ENCODE measurements at regions not wholly inside any gene's neighbourhood (a gene's known extent, or its start where the extent isn't known, plus 50 kb on each side); places are given as distances from the start of the nearest gene placed in this dataset.
"Not testable (repeated sequence)": the region's sequence is repeated elsewhere in the genome, so short reads cannot be mapped to it uniquely, and the experiment has no call there.

DNA sequence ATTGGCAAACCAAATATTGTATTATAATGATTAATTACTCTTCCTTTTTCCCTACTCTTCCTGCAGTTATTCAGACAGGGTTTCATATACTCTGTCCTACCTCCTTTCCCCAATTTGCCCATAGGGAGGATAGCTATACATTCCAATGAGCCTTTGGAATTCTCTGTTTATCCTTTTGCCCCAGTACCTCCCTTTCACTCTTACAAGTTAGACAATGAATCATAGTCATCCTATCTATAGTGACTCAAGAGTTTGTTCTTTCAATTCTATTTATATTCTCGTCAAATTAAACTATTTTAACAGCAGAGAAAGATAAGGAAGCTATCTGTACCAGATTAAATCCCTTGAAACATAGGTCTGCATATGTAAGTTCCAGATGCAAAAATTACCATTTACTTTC is 437.5 kb downstream of the NR4A2 start:
- DNase-seq (ENCODE audit: low read depth), result peak; percentile 34

DNA sequence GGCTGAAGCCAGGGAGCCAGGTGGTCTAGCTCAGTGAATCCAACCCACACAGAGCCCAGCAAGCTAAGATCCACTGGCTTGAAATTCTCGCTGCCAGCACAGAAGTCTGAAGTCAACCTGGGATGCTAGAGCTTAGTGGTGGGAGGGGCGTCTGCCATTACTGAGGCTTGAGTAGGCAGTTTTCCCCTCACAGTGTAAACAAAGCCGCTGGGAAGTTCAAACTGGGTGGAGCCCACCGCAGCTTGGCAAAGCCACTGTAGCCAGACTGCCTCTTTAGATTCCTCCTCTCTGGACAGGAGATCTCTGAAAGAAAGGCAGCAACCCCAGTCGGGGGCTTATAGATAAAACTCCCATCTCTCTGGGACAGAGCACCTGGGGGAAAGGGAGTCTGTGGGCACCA is 452.1 kb downstream of the NR4A2 start:
- not testable (repeated sequence) for DNase-seq (ENCODE audit: low read depth)

DNA sequence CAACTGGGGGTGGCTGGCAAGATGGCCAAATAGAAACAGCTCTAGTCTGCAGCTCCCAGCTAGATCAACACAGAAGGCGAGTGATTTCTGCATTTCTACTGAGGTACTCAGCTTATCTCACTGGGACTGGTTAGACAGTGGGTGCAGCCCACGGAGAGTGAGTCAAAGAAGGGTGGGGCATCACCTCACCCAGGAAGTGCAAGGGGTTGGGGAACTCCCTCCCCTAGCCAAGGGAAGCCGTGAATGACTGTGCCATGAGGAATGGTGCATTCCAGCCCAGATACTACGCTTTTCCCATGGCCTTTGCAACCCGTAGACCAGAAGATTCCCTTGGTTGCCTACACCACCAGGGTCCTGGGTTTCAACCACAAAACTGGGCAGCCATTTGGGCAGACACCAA is 452.6 kb downstream of the NR4A2 start:
- DNase-seq (ENCODE audit: low read depth), result peak; percentile 26

DNA sequence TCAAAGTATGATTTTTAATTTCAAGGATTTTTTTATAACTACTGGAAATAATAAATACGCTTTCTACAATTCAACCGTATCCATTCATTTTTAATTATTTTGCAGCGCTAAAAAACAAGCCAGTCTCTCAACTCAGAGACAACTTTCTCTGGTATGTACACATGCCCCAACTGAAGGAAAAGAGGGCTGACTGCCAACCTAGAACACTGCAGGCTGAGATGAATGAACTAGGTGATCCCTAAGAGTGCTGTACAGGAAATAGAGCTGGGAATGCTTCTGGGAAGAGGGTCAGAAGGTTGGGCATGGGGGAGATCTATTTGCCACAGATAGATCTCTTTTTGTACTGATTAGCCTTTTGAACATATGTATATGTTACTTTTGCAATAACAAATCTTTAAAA is 460.1 kb downstream of the NR4A2 start:
- no peak for DNase-seq (ENCODE audit: low read depth)

DNA sequence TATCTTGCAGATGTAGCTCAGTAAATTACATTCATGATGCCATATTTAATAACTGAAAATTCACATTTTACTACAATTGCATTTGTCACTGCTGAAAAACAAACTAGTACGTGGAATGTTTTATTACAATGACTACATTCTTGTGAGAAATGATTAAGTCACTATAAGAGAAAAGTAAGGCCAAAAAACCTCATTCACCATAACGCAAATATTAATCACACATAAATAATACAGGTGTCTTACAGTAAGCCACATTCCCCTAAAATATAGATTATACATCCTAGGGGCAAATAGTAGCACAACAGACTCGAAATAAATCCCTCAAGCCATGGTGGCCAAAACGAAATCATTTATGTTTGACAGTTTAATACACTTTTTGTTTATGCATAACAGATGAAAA is 460.6 kb downstream of the NR4A2 start:
- DNase-seq (ENCODE audit: low read depth), result no peak

DNA sequence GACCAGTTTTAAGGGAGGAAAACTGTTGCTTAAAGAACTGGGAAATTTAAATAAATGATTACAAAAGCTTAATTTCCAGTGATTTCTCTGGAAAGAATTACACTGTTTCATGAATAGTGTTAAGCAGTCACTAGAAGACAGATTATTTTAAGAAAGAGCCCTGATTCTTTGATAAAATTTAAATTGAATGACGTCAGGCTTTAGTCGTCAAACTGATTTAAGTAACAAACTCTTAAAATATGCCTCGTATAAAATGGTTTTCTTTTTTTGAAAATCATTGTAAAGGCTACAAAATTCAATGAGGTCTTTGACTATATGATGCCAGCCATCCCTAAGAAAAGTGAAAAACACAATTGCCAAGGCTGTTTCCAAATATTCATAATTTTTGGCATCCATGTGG is 465.0 kb downstream of the NR4A2 start:
- DNase-seq (ENCODE audit: low read depth), result no peak

DNA sequence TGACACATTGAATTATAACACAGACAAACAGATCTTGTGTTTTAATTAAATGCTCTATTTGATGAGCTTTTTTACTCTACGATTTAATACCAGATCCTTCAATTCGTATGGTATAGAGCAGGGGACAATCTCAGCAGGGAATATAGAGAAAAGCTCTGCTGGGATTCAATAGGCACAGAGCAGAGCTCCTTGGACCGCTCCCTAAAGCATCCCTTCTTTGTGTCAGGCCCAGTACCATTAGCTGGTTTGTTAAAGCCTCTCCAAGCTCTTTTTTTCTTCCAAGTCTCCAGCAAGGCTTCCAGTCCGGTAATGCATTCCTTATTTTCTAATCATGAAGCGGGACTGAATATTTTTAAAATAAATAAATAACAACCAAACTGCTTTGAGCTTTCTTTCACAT is 466.0 kb downstream of the NR4A2 start:
- DNase-seq (ENCODE audit: low read depth), result no peak

DNA sequence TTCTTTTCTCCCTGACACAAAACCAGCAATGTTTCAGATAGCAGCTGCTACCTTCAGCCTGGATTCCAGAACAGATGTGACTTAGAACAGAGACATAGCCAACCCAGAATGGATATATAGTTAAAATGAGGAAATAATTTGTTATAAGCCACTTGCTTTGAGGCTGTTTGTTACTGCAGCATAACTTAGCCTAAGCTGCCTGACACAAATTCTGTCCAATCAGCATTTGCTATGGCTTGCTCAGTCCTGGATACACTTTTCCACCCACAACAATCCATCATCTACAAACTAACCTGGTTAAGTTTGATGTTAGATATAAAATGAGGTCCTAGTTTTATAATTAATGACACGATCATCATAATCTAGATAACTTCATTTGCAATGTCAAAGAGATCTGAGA is 480.4 kb downstream of the NR4A2 start:
- DNase-seq (ENCODE audit: low read depth), result no peak

DNA sequence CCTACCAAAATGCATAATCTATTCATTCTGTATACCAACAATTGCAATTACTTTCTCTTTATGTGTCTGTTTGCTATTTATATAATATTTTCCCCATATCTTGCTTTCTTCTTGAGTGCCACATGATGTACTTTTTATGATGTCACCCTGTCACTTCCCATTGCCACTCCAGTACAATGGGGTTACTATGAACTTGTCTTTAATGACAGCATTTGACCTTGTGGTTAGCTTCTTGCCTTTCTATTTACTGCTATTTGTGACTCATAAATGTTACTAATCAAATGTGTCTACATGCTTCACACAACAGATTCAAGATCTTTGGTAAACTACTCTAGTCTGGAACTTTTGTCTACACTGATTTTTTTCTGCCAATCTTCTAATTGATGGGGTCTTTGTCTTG is 486.3 kb downstream of the NR4A2 start:
- no peak for DNase-seq (ENCODE audit: low read depth)

DNA sequence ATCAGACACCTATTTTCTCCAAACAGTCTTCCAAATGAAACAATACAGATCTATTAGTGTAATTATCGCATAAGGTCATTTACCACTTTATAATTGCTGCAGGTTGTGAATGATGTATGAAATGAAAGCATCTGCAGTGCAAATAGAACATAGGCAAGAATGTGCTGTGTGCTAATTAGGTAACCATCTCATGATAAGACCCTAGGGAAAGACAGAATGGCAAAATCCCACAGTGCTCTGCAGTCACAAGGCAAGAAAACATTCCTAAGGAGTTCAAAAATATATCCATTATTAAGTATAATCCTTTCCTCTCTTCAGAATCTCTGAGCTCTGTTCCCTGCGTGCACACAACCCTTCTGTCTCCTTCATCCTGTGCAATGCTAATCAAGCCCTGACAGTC is 488.1 kb downstream of the NR4A2 start:
- no peak for DNase-seq (ENCODE audit: low read depth)

DNA sequence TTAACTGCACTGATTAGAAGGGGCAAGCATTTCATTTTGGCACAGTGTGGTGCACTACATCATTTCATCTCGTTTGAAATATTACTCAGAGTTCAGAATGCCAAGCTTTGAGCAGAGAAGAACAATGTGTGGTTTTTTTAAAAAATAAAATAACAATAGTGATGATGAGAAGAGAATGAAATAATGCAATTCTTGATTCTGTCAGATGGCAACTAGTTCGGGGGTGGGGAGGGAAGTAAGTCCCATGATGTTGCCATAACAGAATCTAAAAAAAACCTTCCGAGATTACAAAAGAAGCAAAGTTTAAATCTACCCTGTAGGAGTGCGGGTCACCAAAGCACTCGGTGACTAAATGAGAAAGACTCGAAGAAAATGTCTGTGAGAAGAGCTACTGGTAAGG is 490.4 kb downstream of the NR4A2 start:
- peak; percentile 22 for DNase-seq (ENCODE audit: low read depth)

DNA sequence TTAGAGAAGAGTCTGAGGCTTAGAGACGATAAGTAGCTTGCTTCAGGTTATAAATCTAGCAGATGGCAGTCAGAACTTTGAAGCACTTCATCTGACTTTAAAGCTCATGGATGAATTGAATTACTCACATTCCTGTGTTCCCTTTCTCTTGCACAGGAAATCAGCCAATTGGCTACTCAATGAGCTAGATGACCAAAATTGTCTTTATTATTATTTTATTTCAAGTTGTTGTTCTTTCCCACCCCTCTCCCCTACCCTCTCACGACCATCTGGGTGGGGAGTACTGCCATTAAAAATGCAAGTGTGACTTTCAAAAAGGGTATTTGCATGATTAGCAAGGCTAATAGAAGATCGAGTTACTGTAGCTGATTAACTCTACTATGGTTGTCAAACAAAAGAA is 491.1 kb downstream of the NR4A2 start:
- no peak for DNase-seq (ENCODE audit: low read depth)

DNA sequence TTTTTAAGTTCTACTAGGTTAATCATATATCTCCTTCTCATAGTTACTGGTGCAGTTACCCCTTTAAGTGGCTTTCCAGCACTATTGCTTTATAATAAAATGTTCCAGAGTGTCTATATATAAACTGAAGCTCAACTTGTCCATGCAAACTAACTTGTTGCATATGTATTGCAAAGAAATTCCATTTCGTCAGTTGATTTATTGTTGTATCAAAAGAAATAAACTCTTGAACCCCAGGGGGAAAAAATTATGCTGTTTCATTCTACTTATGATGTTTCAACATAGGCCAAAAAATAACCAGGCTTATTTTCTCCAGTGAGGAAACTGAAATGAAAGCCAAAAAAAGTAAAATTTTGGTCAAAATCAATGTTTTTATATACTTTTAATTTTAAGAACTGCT is 491.9 kb downstream of the NR4A2 start:
- DNase-seq (ENCODE audit: low read depth), result no peak

DNA sequence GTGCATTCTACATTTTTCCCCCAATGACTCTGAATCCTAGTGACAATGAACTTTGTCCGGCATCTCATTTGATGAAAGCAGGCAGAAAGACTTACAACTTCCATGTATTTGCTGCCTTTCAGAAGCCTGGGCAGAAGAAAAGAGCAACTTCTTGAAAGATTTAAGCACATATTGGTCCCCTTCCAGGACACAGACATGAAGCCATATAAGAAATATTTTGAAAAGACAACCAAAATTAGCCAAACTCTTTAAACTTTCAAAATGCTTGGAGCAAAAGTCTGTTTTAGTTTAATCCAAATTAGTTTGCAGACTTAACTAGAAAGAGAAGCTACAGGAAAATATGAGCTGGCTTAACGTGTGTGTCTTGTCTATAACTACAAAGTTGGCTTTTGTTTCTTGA is 492.5 kb downstream of the NR4A2 start:
- DNase-seq (ENCODE audit: low read depth), result no peak

DNA sequence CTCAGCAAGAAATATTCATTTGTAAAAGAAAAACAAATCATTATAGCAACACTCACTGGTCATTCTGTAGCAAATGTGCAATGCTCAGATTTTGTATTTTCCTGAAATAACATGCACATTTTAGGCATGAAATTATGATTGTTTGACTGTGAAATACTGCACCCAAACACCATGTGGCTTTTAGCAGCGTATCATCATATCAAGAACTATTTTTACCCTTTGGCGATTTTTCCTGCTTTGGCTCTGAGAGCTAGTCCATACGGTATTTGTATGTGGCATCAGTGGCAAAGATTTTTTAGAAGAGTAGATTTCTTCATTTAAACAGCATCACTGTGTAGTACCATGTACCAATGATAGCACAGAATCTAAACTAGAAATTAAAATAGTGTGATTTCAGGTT is 493.1 kb downstream of the NR4A2 start:
- no peak for DNase-seq (ENCODE audit: low read depth)

DNA sequence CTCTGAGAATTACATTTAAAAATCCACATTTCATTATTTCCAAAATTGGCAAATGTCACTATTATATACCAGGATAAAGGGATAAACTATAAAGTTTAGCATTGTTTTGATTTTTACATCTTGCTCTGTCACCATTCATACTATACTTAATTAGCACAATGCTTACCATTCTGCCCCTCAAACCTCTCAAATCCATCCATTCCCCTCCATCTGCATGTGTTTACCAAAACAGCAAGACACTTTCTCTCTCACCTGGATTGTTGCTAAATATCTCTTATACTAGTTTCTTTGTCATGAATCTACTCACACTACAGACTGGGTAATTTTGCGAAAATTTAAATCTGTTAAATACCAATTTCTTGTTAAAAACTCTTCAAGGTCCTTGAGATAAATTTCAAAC is 496.1 kb downstream of the NR4A2 start:
- DNase-seq (ENCODE audit: low read depth), result no peak

DNA sequence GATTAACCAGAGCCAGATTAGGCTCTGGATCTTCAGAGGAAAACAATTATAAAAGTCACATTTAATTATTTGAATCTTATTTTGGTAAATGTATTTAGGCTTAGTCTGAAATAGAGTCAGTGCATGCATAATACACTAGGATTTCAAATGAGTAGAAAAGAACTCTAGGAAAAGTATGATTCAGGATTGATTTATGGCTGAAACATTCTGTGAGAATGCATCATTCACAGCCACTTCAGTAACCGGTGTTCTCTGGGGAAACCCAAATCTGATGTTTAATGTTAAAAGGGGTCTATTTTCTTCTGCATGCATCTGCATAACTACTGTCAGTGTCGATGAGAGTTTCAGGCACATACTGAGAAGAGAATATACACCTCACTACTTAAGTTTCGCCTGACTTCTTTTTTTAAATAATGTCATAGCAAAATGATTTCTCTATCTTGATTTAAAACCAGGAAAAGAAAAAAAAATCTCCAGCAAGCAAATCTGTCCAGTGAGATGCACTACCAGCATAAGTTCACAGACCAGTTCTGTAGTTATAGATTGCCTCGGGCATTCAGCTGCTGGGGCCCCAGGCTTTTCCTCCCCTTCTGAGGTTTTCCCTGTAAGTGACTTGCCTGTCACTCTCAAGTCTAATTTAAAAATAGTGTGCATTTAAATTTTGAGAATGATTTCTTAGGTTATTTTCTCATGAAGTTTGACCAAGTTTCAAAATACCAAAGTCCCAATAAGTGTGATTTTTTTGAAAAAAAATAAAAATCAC is 501.5 kb downstream of the NR4A2 start:
- DNase-seq (ENCODE audit: low read depth), result no peak

DNA sequence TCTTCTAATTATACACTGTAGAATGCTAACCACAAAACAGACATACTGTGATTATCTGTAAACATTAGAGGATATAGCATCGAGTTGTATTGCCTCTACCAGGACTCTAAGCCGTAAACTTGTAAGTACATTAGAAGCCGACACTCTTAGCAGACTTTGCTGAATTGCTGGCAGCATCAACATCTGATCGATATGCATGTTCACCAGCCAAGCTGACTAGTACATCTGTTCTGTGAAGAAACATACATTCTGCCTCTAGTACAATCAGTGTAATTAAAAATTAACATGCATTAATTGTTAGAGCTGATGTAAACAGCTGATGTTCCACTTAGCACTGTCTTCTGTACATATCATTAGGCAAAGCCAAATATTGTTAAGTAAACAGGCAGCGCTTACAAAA is 502.2 kb downstream of the NR4A2 start:
- DNase-seq (ENCODE audit: low read depth), result no peak

DNA sequence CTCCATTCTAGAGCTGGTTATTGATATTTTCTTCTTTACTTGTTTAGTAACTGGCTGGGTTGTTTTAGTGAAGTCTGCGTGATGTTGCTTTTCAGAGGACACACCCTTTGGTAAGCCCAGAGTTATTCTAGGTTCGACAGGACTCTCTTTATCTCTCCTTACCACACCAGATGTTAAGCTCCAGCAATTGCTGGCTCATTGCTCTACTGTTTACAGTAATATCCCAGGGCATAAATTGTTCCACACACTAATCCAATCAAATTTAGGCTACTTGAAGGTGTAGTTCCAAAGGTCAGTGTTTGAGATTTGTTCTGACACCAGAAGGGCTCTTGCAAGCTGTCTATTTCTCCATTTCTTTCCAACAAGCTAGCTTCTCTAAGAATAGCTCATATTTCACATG is 506.6 kb downstream of the NR4A2 start:
- DNase-seq (ENCODE audit: low read depth), result no peak

DNA sequence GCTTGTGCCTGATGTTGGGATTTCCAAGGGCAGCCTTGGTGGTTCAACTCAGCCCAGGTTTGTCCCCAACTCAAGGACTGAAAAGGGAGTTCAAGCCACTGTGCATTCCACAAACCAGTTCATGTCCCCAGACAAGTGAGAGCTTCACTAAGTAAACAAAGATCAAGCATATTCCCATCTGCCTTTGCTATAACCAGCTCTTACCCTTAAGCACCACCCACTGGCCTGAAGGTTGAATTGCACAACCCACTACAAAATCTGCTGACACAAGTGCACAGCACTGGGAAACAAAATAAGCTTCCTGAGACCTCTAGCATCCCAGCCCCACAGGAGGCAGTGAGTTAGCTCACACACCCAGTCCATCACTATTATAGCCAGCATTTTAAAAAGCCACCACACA is 516.7 kb downstream of the NR4A2 start:
- no peak for DNase-seq (ENCODE audit: low read depth)

DNA sequence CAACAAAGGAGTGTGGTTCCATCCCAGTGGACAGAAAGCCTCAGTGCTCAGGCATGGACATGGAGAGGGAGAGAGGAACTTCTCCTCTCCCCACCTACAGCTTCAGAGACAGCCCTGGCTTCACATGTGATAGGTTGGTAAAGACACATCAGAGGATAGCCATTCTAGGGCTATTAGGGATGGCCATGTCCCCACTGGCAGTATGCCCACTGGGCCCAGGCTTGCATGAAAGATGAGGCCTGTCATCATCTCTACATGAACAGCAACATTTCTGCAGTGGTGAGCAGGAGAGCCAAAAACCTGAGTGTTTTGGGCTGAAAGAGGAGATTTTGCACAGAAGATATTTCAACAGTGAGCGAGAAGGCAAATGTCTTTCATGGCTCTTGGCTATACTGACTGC is 517.2 kb downstream of the NR4A2 start:
- no peak for DNase-seq (ENCODE audit: low read depth)

DNA sequence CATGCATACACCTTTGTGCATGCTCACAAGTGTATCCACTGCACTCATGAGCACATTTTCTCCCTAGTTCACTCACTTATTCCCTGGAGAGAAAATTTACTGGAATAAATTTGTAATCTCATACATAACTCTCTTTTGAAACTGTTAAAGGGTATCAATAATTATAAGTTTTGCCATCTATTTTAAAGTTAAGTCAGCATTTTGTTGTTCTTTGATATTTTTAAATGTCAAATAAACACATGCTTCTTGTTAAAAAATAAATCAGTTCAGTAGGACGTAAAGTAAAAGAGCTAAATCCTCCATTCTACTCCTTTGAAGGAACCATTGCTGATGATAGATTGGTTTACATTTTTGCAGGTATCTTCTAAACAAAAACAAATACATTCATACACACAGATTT is 522.1 kb downstream of the NR4A2 start:
- DNase-seq (ENCODE audit: low read depth), result no peak

DNA sequence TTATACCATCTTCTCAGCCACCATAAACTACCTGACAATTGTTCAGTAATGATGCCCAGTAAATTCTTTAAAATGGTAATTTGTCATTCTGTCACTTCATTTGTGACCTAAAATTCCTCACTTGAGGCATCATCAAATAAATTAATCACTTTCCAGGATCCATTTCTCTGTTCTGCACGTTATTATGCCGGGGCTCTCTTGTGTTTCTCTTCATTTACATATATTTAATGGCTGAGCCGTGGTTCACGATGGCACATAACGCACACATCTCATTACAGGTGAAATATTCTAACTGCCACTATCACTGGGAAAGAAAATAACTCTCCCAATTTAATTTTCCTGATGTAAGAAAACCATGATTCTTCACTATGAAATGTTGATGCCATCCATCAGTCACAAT is 529.6 kb downstream of the NR4A2 start:
- no peak for DNase-seq (ENCODE audit: low read depth)

DNA sequence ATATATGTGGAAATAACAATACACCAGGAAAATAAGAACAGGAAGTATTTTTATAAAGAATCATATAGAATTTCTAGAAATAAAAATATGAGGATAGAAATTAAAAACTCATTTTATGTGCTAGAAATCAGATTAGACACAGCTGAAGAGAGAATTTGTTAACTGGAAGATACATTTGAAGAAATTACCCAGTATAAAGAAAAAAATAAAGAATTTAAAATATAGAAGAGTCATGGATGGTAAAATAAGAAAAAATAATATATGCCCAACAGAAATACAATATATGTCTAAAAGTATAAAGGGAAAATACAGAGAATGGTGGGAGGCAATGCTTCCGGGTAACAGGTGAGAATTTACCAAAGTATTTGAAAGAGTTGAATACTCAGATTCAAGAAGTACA is 539.9 kb downstream of the NR4A2 start:
- no peak for DNase-seq (ENCODE audit: low read depth)

DNA sequence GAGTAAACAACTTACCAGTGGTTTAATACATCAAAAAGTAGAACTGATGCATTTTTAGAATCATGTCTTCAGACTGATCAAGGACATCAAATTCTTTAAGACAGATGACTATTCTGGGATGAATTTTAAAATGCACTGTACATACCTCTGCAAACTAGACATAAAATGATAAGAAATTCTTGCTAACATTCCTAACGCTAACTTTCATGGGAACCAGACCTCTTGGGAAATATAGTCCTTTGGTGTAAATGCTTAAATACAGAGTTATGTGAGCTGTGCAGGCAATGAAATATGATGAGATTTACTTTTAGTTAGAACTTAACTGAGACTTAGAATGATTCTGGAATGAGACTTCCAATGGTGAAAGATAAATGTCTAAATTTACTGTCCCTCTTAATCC is 562.0 kb downstream of the NR4A2 start:
- DNase-seq (ENCODE audit: low read depth), result no peak
